ACC112 (cell line): ENCODE measurements at regions not wholly inside any gene's neighbourhood (a gene's known extent, or its start where the extent isn't known, plus 50 kb on each side); places are given as distances from the start of the nearest gene placed in this dataset.
A peak's percentile ranks its signal among the peaks of the same experiment; 100 is the strongest.

Source experiments
- H2AFZ ChIP-seq: fragments of 200-600 bp; sonication (generic); one replicate; pipeline ENCODE4 v1.6.0; 2017; ENCODE audit warnings: antibody characterized with exemption, low read length; ENCODE audit not compliant: unreplicated experiment
- H3K27ac ChIP-seq: fragments of 200-600 bp; sonication (generic); 2 replicates; pipeline ENCODE4 v1.5.1; 2014; ENCODE audit warnings: low read depth, mild to moderate bottlenecking, antibody characterized with exemption, low read length, moderate library complexity
- H3K27me3 ChIP-seq: fragments of 200-600 bp; sonication (generic); 2 replicates; pipeline ENCODE4 v1.6.1; 2014; ENCODE audit warnings: mild to moderate bottlenecking, antibody characterized with exemption, low read length, moderate library complexity, mixed read lengths; ENCODE audit not compliant: insufficient read depth
- H3K36me3 ChIP-seq: fragments of 200-600 bp; sonication (generic); 2 replicates; pipeline ENCODE4 v1.6.1; 2016; ENCODE audit warnings: mild to moderate bottlenecking, antibody characterized with exemption, low read length, moderate library complexity, mixed read lengths; ENCODE audit not compliant: insufficient read depth
- H3K4me1 ChIP-seq: fragments of 200-600 bp; sonication (generic); one replicate; pipeline ENCODE4 v1.6.1; 2016; ENCODE audit warnings: low read length, mixed read lengths; ENCODE audit not compliant: insufficient read depth, unreplicated experiment, control insufficient read depth
- H3K4me3 ChIP-seq: fragments of 200-600 bp; sonication (generic); 2 replicates; pipeline ENCODE4 v1.5.1; 2014; ENCODE audit warnings: mild to moderate bottlenecking, low read depth, low read length
- H3K79me2 ChIP-seq: fragments of 200-600 bp; sonication (generic); one replicate; pipeline ENCODE4 v1.6.0; 2016; ENCODE audit warnings: low read length; ENCODE audit not compliant: control insufficient read depth, unreplicated experiment, insufficient read depth

- Histone ChIP-seq H3K27ac (no peak overlapping the region), H3K27me3 (no peaks in the 10 kb centered on the region), H2AFZ (no peak overlapping the region)
These were observed 1219.0 kb upstream of the ADGRL4 start for GRCh38 chr1:80225510-80225909.

GRCh38 chr1:80221319-80221718 lies 1214.8 kb upstream of the ADGRL4 start:
- Histone ChIP-seq H3K27ac (no peak overlapping the region), H3K27me3 (no peaks in the 10 kb centered on the region), H3K79me2 (no peaks in the 10 kb centered on the region), H2AFZ (no peak overlapping the region), H3K4me3 (no peak overlapping the region), H3K4me1 (peaks cover 6% of the 10 kb centered on the region), H3K36me3 (no peaks in the 10 kb centered on the region)

More at GRCh38 chr1:80225510-80225909, 1219.0 kb upstream of the ADGRL4 start:
- H3K79me2 ChIP-seq, result no peaks in the 10 kb centered on the region
- H3K36me3 ChIP-seq, result no peaks in the 10 kb centered on the region
- no peaks in the 10 kb centered on the region for H3K4me1 ChIP-seq
- no peak overlapping the region for H3K4me3 ChIP-seq

GRCh38 chr1:80218112-80218511 lies 1211.6 kb upstream of the ADGRL4 start:
- H3K4me1 ChIP-seq, result peaks cover 6% of the 10 kb centered on the region
- H3K27ac ChIP-seq, result no peak overlapping the region
- H3K79me2 ChIP-seq, result no peaks in the 10 kb centered on the region
- no peaks in the 10 kb centered on the region for H3K36me3 ChIP-seq
- no peak overlapping the region for H3K4me3 ChIP-seq
- peak overlapping the region; percentile 62 for H2AFZ ChIP-seq
- H3K27me3 ChIP-seq, result no peaks in the 10 kb centered on the region

GRCh38 chr1:80217377-80217986 lies 1211.0 kb upstream of the ADGRL4 start:
- H2AFZ ChIP-seq, result peak overlapping the region; percentile 62
- H3K4me1 ChIP-seq, result peaks cover 6% of the 10 kb centered on the region
- H3K36me3 ChIP-seq, result no peaks in the 10 kb centered on the region
- H3K79me2 ChIP-seq, result no peaks in the 10 kb centered on the region
- no peak overlapping the region for H3K27ac ChIP-seq
- H3K27me3 ChIP-seq, result no peaks in the 10 kb centered on the region
- H3K4me3 ChIP-seq, result 0 out of 2 replicates have a peak overlapping the region, but pooled peaks have one; percentile 17

- Histone ChIP-seq H3K27ac (no peak overlapping the region), H2AFZ (no peak overlapping the region), H3K4me3 (no peak overlapping the region), H3K4me1 (peaks cover 6% of the 10 kb centered on the region), H3K27me3 (no peaks in the 10 kb centered on the region), H3K36me3 (no peaks in the 10 kb centered on the region), H3K79me2 (no peaks in the 10 kb centered on the region)
These were observed 1208.5 kb upstream of the ADGRL4 start for GRCh38 chr1:80214888-80215540.

GRCh38 chr1:80212948-80213347 lies 1206.4 kb upstream of the ADGRL4 start:
- Histone ChIP-seq H2AFZ (no peak overlapping the region), H3K79me2 (no peaks in the 10 kb centered on the region), H3K27ac (no peak overlapping the region), H3K36me3 (no peaks in the 10 kb centered on the region), H3K27me3 (no peaks in the 10 kb centered on the region), H3K4me1 (peaks cover 5% of the 10 kb centered on the region), H3K4me3 (no peak overlapping the region)

GRCh38 chr1:80211691-80212380 lies 1205.3 kb upstream of the ADGRL4 start:
- no peaks in the 10 kb centered on the region for H3K4me1 ChIP-seq
- no peaks in the 10 kb centered on the region for H3K27me3 ChIP-seq
- peak overlapping the region; percentile 77 for H2AFZ ChIP-seq
- no peak overlapping the region for H3K27ac ChIP-seq
- no peak overlapping the region for H3K4me3 ChIP-seq
- H3K79me2 ChIP-seq, result no peaks in the 10 kb centered on the region
- H3K36me3 ChIP-seq, result no peaks in the 10 kb centered on the region

GRCh38 chr1:80202118-80202517 lies 1195.6 kb upstream of the ADGRL4 start:
- Histone ChIP-seq H3K27ac (no peak overlapping the region), H3K36me3 (no peaks in the 10 kb centered on the region), H3K4me3 (no peak overlapping the region), H3K27me3 (no peaks in the 10 kb centered on the region), H3K4me1 (no peaks in the 10 kb centered on the region), H2AFZ (no peak overlapping the region), H3K79me2 (no peaks in the 10 kb centered on the region)

- Histone ChIP-seq H3K27me3 (no peaks in the 10 kb centered on the region), H3K4me3 (no peak overlapping the region), H2AFZ (no peak overlapping the region), H3K79me2 (no peaks in the 10 kb centered on the region), H3K4me1 (no peaks in the 10 kb centered on the region), H3K36me3 (no peaks in the 10 kb centered on the region), H3K27ac (no peak overlapping the region)
These were observed 1187.7 kb upstream of the ADGRL4 start for GRCh38 chr1:80194221-80194620.

GRCh38 chr1:80181418-80181817 lies 1174.9 kb upstream of the ADGRL4 start:
- Histone ChIP-seq H2AFZ (no peak overlapping the region), H3K4me1 (no peaks in the 10 kb centered on the region), H3K79me2 (no peaks in the 10 kb centered on the region), H3K27ac (no peak overlapping the region), H3K4me3 (no peak overlapping the region), H3K27me3 (no peaks in the 10 kb centered on the region), H3K36me3 (no peaks in the 10 kb centered on the region)

GRCh38 chr1:80171631-80172030 lies 1165.1 kb upstream of the ADGRL4 start:
- Histone ChIP-seq H3K79me2 (no peaks in the 10 kb centered on the region), H2AFZ (no peak overlapping the region), H3K4me3 (no peak overlapping the region), H3K4me1 (no peaks in the 10 kb centered on the region), H3K27ac (no peak overlapping the region), H3K36me3 (no peaks in the 10 kb centered on the region), H3K27me3 (no peaks in the 10 kb centered on the region)
